Trophoblast cell (in vitro differentiated cells and primary cell): ENCODE measurements at regions not wholly inside any gene's neighbourhood (a gene's known extent, or its start where the extent isn't known, plus 50 kb on each side); places are given as distances from the start of the nearest gene placed in this dataset.

ENCODE experiments used
- DNase-seq, 2 donors: peaks; one replicate each; pipeline ENCODE4 v3.0.0-alpha.2; 2016
- H2AFZ ChIP-seq: 2 replicates; pipeline ENCODE4 v1.6.1; 2013; ENCODE audit warnings: low read length, moderate library complexity, mild to moderate bottlenecking; ENCODE audit not compliant: insufficient read depth, poor library complexity
- H2AK5ac ChIP-seq: 2 replicates; pipeline ENCODE4 v1.6.1; 2013; ENCODE audit warnings: mild to moderate bottlenecking, low read length
- H2BK120ac ChIP-seq: 2 replicates; pipeline ENCODE4 v1.6.1; 2013; ENCODE audit warnings: low read length, mild to moderate bottlenecking, moderate library complexity; ENCODE audit not compliant: insufficient read depth, poor library complexity
- H2BK12ac ChIP-seq: 2 replicates; pipeline ENCODE4 v1.6.1; 2013; ENCODE audit warnings: mild to moderate bottlenecking, low read length, moderate library complexity
- H2BK5ac ChIP-seq: 2 replicates; pipeline ENCODE4 v1.6.1; 2013; ENCODE audit warnings: low read length, low read depth, moderate library complexity, mild to moderate bottlenecking; ENCODE audit not compliant: poor library complexity
- H3K14ac ChIP-seq: 2 replicates; pipeline ENCODE4 v1.6.1; 2013; ENCODE audit warnings: mild to moderate bottlenecking, low read length
- H3K18ac ChIP-seq: 2 replicates; pipeline ENCODE4 v1.6.1; 2013; ENCODE audit warnings: mild to moderate bottlenecking, low read length
- H3K23ac ChIP-seq: 2 replicates; pipeline ENCODE4 v1.6.1; 2013; ENCODE audit warnings: low read length
- H3K27ac ChIP-seq: 2 replicates; pipeline ENCODE4 v1.5.1; 2013; ENCODE audit warnings: low read depth, mild to moderate bottlenecking, inconsistent platforms, low read length, moderate library complexity
- H3K27me3 ChIP-seq: 2 replicates; pipeline ENCODE4 v1.6.1; 2013; ENCODE audit warnings: inconsistent platforms, mild to moderate bottlenecking, low read length, moderate library complexity; ENCODE audit not compliant: insufficient read depth
- H3K36me3 ChIP-seq, 2 experiments: 1 replicate in 1 of 2; 2 replicates in 1 of 2; pipeline ENCODE4 v1.6.1; 2013; ENCODE audit warnings: low read length in 2 of 2, mild to moderate bottlenecking in 2 of 2, moderate library complexity in 1 of 2; ENCODE audit not compliant: insufficient read depth in 2 of 2, control insufficient read depth in 1 of 2
- H3K4ac ChIP-seq: 2 replicates; pipeline ENCODE4 v1.6.1; 2013; ENCODE audit warnings: low read depth, mild to moderate bottlenecking, low read length, moderate library complexity
- H3K4me1 ChIP-seq, 2 experiments: 1 replicate in 1 of 2; 2 replicates in 1 of 2; pipeline ENCODE4 v1.6.1; 2013; ENCODE audit warnings: low read length in 2 of 2, mild to moderate bottlenecking in 2 of 2, moderate library complexity in 1 of 2; ENCODE audit not compliant: insufficient read depth in 2 of 2, control insufficient read depth in 1 of 2
- H3K4me2 ChIP-seq: 2 replicates; pipeline ENCODE4 v1.6.1; 2013; ENCODE audit warnings: inconsistent platforms, mild to moderate bottlenecking, low read length, moderate library complexity
- H3K4me3 ChIP-seq: 2 replicates; pipeline ENCODE4 v1.5.1; 2013; ENCODE audit warnings: mild to moderate bottlenecking, low read depth, low read length, inconsistent platforms
- H3K79me1 ChIP-seq: one replicate; pipeline ENCODE4 v1.6.1; 2013; ENCODE audit warnings: low read length
- H3K79me2 ChIP-seq: 2 replicates; pipeline ENCODE4 v1.6.1; 2013; ENCODE audit warnings: low read length, mild to moderate bottlenecking; ENCODE audit not compliant: control insufficient read depth, insufficient read depth, poor library complexity
- H3K9ac ChIP-seq: 2 replicates; pipeline ENCODE4 v1.6.1; 2013; ENCODE audit warnings: mild to moderate bottlenecking, low read length
- H3K9me3 ChIP-seq: 2 replicates; pipeline ENCODE4 v1.6.1; 2013; ENCODE audit warnings: low read depth, mild to moderate bottlenecking, control low read depth, inconsistent platforms, low read length; ENCODE audit not compliant: insufficient read depth
- H4K12ac ChIP-seq: 2 replicates; pipeline ENCODE4 v1.6.1; 2013; ENCODE audit warnings: low read depth, mild to moderate bottlenecking, low read length, moderate library complexity
- H4K8ac ChIP-seq: 2 replicates; pipeline ENCODE4 v1.6.1; 2013; ENCODE audit warnings: low read depth, mild to moderate bottlenecking, low read length, moderate library complexity
- H4K91ac ChIP-seq: one replicate; pipeline ENCODE4 v1.6.1; 2013; ENCODE audit warnings: low read depth, mild to moderate bottlenecking, low read length, moderate library complexity
- WGBS: extraction: QIAGEN DNeasy Blood & Tissue Kit; methylation state at CpG from one replicate; pipeline ENCODE4 v1.1.7; 2013; ENCODE audit warnings: missing lambda C conversion rate; ENCODE audit not compliant: insufficient read length, insufficient coverage; ENCODE audit errors: extremely low coverage; 5-methylcytosine and 5-hydroxymethylcytosine counted together

DNA sequence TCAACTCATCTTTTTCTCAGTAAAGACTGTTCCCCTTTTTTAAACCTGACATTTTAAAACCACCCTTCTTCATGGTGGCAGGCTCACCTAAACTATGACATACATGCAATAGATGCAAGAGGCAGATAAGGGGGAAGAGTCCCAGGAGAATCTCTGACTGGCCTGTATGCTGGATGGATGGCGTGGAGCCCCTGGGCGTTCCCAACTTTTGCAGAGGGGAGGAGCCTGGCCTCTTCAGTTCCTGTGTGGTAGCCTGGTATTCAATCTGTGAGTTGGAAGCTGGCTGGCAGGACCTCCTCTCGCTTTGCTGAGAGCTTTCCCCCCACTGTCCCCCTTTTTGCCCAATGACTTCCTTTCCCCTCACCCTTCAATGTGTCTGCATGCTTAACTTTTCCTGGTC is 217.6 kb upstream of the CA10 start:
- Histone ChIP-seq H4K8ac (no peak overlapping the region), H2AFZ (no peak overlapping the region), H2BK12ac (no peak overlapping the region), H3K4me2 (no peak overlapping the region), H3K27ac (no peak overlapping the region), H3K4ac (no peak overlapping the region), H2BK120ac (no peak overlapping the region), H3K4me3 (no peak overlapping the region), H4K12ac (no peak overlapping the region), H2BK5ac (no peak overlapping the region), H3K9ac (no peak overlapping the region), H3K4me1 (no peaks in the 10 kb centered on the region), H4K91ac (no peak overlapping the region), H3K79me1 (no peaks in the 10 kb centered on the region), H2AK5ac (no peak overlapping the region), H3K9me3 (peaks cover 2% of the 10 kb centered on the region), H3K27me3 (no peaks in the 10 kb centered on the region), H3K14ac (no peak overlapping the region), H3K23ac (no peak overlapping the region), H3K36me3 (no peaks in the 10 kb centered on the region), H3K18ac (no peak overlapping the region), H3K79me2 (no peaks in the 10 kb centered on the region)
- peak in 1 of 2 donors; percentile 12 for DNase-seq
- no CpG with 5 or more reads among the region's 3 CpGs for WGBS

- no peak overlapping the region for H3K4me3 ChIP-seq
- H3K23ac ChIP-seq: no peak overlapping the region
- H3K18ac ChIP-seq: no peak overlapping the region
- H3K36me3 ChIP-seq: no peaks in the 10 kb centered on the region
- H3K4ac ChIP-seq: no peak overlapping the region
- no peak overlapping the region for H2BK12ac ChIP-seq
- H2AK5ac ChIP-seq: no peak overlapping the region
- no peak overlapping the region for H2BK120ac ChIP-seq
- H3K9ac ChIP-seq: no peak overlapping the region
- H4K8ac ChIP-seq: no peak overlapping the region
- H3K4me1 ChIP-seq: no peaks in the 10 kb centered on the region
- no peak overlapping the region for H3K14ac ChIP-seq
- no peak for DNase-seq
- WGBS: no CpG with 5 or more reads among the region's 7 CpGs
- no peak overlapping the region for H4K91ac ChIP-seq
- no peak overlapping the region for H3K27ac ChIP-seq
- H3K27me3 ChIP-seq: no peaks in the 10 kb centered on the region
- H3K79me2 ChIP-seq: no peaks in the 10 kb centered on the region
- H3K4me2 ChIP-seq: no peak overlapping the region
- no peak overlapping the region for H2BK5ac ChIP-seq
- no peak overlapping the region for H2AFZ ChIP-seq
- no peaks in the 10 kb centered on the region for H3K9me3 ChIP-seq
- H4K12ac ChIP-seq: no peak overlapping the region
- H3K79me1 ChIP-seq: no peaks in the 10 kb centered on the region
Measured at GRCh38 chr17:52368886-52369285, 210.4 kb upstream of the CA10 start.

DNA sequence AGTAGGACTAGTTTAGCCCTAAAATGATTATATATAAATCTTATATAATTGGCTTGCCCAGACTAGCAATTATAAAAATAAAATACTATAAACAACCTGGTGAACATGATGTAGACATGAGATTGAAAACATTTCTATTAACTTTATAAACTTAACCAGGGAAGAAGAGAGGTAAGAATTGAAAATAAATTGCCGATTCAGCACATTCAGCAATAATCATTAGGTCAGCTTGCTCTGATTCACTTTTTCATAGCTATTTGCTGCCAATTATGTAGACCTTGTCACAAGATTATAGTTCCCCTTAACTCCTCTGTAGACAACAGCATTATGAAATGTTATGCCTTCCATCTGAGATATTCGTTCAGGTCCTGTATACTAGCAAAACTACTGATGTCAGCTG is 199.3 kb upstream of the CA10 start:
- WGBS: no CpG with 5 or more reads among the region's 2 CpGs
- no peak overlapping the region for H3K27ac ChIP-seq

GRCh38 chr17:52336796-52337195 is 178.3 kb upstream of the CA10 start:
- no peak for DNase-seq
- H3K9me3 ChIP-seq: no peaks in the 10 kb centered on the region
- H3K27ac ChIP-seq: no peak overlapping the region
- no peak overlapping the region for H3K9ac ChIP-seq
- H4K8ac ChIP-seq: no peak overlapping the region
- no peaks in the 10 kb centered on the region for H3K79me2 ChIP-seq
- no peaks in the 10 kb centered on the region for H3K79me1 ChIP-seq
- WGBS: no CpG with 5 or more reads among the region's 4 CpGs
- no peak overlapping the region for H3K14ac ChIP-seq
- no peak overlapping the region for H4K12ac ChIP-seq
- no peak overlapping the region for H3K4me2 ChIP-seq
- no peak overlapping the region for H2AK5ac ChIP-seq
- H4K91ac ChIP-seq: no peak overlapping the region
- H3K23ac ChIP-seq: no peak overlapping the region
- no peak overlapping the region for H3K4me3 ChIP-seq
- no peaks in the 10 kb centered on the region for H3K27me3 ChIP-seq
- no peaks in the 10 kb centered on the region for H3K36me3 ChIP-seq
- no peak overlapping the region for H3K4ac ChIP-seq
- no peak overlapping the region for H2BK12ac ChIP-seq
- no peaks in the 10 kb centered on the region for H3K4me1 ChIP-seq
- H2BK5ac ChIP-seq: no peak overlapping the region
- H2AFZ ChIP-seq: no peak overlapping the region
- no peak overlapping the region for H3K18ac ChIP-seq
- no peak overlapping the region for H2BK120ac ChIP-seq

More for the DNA sequence above, 199.3 kb upstream of the CA10 start:
- no peak overlapping the region for H3K4ac ChIP-seq
- no peak overlapping the region for H2AFZ ChIP-seq
- H3K4me2 ChIP-seq: no peak overlapping the region
- H2BK120ac ChIP-seq: no peak overlapping the region
- H4K8ac ChIP-seq: no peak overlapping the region
- H2BK5ac ChIP-seq: no peak overlapping the region
- H3K18ac ChIP-seq: no peak overlapping the region
- DNase-seq: no peak
- no peak overlapping the region for H4K12ac ChIP-seq
- H2BK12ac ChIP-seq: no peak overlapping the region
- H3K4me1 ChIP-seq: no peaks in the 10 kb centered on the region
- no peaks in the 10 kb centered on the region for H3K9me3 ChIP-seq
- H2AK5ac ChIP-seq: no peak overlapping the region
- no peaks in the 10 kb centered on the region for H3K79me2 ChIP-seq
- H3K36me3 ChIP-seq: no peaks in the 10 kb centered on the region
- H4K91ac ChIP-seq: no peak overlapping the region
- H3K79me1 ChIP-seq: no peaks in the 10 kb centered on the region
- H3K4me3 ChIP-seq: no peak overlapping the region
- H3K27me3 ChIP-seq: no peaks in the 10 kb centered on the region
- no peak overlapping the region for H3K9ac ChIP-seq
- no peak overlapping the region for H3K14ac ChIP-seq
- no peak overlapping the region for H3K23ac ChIP-seq
